ENCODE measurements at regions not wholly inside any gene's neighbourhood (a gene's known extent, or its start where the extent isn't known, plus 50 kb on each side); places are given as distances from the start of the nearest gene placed in this dataset.
"Not testable (repeated sequence)": the region's sequence is repeated elsewhere in the genome, so short reads cannot be mapped to it uniquely, and the experiment has no call there.

- DNase-seq (ENCODE audit: low spot score), result no peak
Observed at GRCh38 chr3:181330257-181330656, 340.7 kb upstream of the DNAJC19 start.

- no peak for DNase-seq (ENCODE audit: low spot score)
Observed at GRCh38 chr3:181329024-181329423, 339.5 kb upstream of the DNAJC19 start.

- no peak for DNase-seq (ENCODE audit: low spot score)
Observed at GRCh38 chr3:181328346-181328745, 338.8 kb upstream of the DNAJC19 start.

- DNase-seq (ENCODE audit: low spot score), result no peak
Observed at GRCh38 chr3:181327349-181327748, 337.8 kb upstream of the DNAJC19 start.

GRCh38 chr3:181326637-181327223 is 337.2 kb upstream of the DNAJC19 start:
- DNase-seq (ENCODE audit: low spot score), result no peak

DNA sequence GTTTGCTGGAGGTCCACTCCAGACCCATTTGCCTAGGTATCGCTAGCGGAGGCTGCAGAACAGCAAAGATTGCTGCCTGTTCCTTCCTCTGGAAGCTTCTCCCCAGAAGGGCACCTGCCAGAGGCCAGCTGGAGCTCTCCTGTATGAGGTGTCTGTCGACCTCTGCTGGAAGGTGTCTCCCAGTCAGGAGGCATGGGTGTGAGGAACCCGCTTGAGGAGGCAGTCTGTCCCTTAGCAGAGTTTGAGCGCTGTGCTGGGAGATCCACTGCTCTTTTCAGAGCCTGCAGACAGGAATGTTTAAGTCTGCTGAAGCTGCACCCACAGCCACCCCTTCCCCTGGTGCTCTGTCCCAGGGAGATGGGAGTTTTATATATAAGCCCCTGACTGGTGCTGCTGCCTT is 335.0 kb upstream of the DNAJC19 start:
- DNase-seq (ENCODE audit: low spot score), result not testable (repeated sequence)

DNA sequence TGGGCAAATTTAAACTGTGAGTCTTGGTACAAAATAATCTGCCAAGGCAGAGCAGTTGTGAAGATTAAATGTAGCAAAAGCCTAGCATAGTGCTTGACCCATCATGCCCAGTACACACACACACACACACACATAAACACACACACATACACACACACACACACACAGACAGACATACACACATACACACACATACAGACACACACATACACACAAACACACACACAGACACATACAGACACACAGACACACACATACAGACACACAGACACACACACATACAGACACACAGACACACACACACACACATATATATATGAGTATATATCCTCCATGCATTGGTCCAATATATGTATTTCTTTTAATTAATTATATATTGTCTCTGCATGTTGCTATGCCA is 328.8 kb upstream of the DNAJC19 start:
- no peak for DNase-seq (ENCODE audit: low spot score)

DNA sequence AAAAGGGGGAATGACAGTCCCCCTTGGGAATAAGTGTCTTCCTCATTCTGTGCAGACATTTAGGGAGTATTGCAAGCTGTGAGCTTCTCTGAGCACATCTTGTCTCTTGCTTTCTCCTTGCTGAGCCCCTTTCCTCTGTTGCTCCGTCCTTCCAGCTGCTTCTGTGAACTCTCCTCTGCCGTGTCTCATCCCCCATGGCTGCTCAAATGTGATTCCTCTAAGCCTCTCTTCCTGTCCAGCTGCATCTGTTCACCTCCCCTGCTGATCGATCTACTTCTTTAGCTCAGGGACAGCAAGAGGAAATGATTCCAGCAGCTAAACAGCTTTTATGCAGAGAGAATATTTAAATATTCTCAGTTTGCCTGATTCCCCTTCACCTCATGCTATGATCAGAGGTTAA is 328.0 kb upstream of the DNAJC19 start:
- no peak for DNase-seq (ENCODE audit: low spot score)

- no peak for DNase-seq (ENCODE audit: low spot score)
Observed at GRCh38 chr3:181316482-181316881, 326.9 kb upstream of the DNAJC19 start.

DNA sequence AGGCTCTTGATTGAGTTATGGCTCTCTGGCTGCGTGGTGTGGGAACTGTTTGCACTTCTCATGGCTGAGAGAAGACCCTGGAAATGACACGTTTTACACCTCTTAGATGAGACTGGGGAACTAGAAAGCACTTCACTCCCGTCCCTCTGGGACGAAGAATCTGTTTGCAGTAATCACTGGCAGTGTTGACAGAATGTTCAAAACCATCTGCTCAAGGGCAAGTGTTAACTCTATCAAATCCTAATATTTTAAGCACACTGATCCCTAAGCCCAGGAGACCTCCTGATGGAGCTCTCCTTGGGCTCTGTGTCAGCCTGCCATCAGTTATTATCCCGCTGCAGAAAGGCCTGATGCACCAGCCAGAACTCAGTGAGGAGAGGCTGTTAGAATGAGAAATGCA is 323.8 kb upstream of the DNAJC19 start:
- DNase-seq (ENCODE audit: low spot score), result no peak

GRCh38 chr3:181311186-181311585 is 321.6 kb upstream of the DNAJC19 start:
- no peak for DNase-seq (ENCODE audit: low spot score)

GRCh38 chr3:181302960-181303359 is 313.4 kb upstream of the DNAJC19 start:
- DNase-seq (ENCODE audit: low spot score), result no peak

DNA sequence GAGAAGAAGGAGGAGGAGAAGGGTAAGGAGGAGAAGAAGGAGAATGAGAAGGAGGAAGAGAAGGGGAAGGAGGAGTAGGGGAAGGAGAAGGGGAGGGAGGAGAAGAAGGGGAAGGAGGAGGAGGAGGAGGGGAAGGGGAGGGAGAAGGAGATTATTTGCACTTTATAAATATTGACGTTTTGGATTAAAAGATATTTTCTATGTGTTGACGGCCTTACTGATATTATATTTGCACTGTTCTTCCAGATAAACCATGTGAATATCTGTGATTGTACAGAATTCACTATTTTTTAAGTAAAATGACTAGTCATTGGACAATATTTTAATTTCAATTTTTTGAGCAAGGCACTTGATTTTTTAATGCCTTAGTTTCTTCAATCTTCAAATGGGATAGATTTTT is 310.5 kb upstream of the DNAJC19 start:
- no peak for DNase-seq (ENCODE audit: low spot score)

DNA sequence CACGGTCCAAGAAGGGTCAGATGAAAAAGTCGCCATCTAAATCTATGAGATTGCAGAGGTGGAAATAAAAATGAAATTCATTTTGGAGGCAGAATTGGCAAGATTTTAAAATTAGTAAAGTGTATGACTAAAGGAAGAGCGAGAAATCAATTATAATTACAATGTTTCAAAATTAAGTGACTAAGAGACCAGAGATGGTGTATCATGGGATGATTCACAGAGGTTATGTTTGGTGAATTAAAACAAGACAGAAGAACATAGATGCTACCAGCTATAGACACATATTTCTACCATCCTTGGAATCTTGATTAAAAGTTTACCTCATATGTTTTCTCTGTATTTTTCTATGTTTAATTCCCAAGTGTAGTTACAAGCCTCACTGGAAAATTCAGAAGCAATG is 308.9 kb upstream of the DNAJC19 start:
- DNase-seq (ENCODE audit: low spot score), result no peak

DNA sequence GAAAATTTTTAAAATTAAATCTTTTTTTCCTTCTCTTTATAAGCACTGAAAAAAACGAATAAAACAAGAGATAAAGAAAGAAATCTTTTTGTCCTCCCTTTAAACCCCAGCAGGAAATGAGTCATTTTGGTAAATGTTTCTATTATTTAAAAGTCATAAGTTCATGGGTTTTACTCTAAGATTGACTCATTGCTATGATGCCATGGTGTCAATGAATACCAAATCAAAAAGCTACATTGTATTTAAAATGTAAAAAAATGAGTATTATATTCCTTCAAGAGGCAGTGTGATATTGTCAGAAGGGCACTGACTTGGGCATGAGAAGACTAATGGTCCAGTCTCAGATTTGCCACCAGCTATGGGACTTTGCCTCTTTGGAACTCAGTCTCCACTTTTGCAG is 303.4 kb upstream of the DNAJC19 start:
- DNase-seq (ENCODE audit: low spot score), result no peak

DNA sequence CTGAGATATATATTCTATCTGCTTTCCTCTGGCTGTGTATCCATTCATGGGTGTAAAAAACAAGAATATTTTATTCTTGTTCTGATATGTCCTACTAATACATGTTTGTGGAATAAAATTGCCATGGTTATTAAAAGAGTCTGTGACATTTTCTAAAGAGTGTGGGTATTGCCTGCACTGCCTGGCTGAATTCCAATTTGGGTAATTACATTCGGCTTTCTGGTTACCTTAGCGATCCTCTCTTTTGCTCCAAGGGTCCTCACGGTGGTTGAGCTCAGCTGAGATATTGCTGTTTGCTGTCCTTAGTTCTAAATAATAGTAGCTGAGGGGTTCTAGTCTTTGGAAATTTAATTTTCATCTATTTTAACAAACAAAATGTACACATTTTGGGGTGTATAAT is 301.4 kb upstream of the DNAJC19 start:
- no peak for DNase-seq (ENCODE audit: low spot score)

DNA sequence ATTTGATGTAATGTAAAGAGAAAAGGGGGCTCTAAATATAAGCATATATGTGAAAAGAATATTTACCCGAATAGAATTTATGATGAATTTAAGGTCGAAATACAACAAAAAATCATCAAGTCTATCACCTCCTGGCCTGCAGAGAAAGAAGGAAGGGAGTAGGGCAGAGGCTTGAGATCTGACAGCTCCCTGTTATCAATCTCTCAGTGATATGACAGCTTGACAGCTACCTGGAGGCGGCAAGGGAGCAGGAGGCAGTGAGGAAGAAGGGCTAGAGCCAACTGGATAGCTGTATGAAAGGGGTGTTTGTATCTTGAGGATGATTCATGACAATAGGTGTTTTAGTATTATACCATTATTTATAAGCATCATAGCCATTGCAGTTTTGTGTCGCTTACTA is 299.8 kb upstream of the DNAJC19 start:
- no peak for DNase-seq (ENCODE audit: low spot score)

DNA sequence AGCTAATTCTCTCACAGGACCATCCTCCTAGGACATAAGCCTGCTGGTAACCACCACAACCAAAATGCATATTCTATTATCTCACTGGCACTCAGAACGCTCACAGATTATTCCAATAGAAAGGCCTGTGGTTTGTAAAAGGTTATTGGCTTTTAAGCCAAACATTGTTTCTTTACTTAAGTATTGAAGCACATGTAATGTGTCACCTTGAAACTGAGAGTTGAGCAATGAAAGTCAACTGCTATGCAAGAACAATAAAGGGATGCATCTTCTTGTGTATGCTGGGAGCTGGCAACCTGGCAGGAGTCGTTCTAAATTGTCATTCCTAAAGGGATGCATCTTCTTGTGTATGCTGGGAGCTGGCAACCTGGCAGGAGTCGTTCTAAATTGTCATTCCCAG is 298.6 kb upstream of the DNAJC19 start:
- DNase-seq (ENCODE audit: low spot score), result no peak

DNA sequence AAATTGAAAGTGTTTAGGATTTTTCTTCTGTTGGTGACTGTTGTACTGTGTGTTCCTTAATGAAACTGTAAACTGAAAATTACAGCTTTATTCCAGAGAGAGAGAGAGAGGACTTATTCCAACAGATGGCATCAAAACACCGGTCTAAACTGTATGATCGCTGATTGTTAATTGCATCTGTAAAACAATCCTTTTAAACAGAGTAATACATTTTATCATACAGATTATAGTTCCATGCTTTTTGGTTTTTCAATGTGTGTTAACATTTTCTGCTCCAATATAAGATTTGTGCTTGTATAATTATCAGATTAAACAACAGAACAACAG is 289.7 kb upstream of the DNAJC19 start:
- no peak for DNase-seq (ENCODE audit: low spot score)

DNA sequence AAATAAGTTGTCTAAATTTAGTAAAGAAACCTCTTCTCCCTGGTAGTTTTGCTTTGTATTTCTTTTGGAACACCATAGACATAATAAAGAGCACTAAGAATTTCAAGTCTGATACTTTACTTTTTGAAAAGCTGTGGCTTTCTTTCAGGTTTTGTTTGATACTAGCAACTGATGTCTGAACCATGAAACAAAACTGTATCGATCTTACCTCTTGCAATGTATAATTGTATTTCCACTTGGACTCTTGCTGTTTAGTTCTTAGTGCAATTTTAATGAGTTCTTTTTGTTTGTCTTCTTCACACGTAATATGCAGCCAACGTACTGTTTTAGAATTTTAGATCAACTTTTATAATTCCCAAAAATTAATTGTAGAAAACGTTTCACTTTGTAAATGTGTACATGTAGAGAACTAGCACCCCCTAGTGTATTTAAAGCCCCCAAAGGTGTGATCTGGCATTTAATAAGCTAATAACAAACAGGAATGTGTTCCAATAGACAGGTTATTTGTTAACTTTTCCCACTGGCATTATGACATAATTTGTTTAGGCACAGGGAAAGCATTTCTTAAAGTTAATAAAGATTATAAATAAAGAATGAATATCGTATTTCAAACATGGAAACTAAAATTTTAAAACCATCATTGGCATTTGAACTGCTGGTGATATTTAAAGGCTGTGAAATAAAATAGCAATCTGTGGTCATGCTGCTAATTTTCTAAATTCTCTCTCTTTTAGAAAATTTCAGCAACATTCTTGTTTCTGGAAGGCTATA is 289.1 kb upstream of the DNAJC19 start:
- DNase-seq (ENCODE audit: low spot score), result no peak

DNA sequence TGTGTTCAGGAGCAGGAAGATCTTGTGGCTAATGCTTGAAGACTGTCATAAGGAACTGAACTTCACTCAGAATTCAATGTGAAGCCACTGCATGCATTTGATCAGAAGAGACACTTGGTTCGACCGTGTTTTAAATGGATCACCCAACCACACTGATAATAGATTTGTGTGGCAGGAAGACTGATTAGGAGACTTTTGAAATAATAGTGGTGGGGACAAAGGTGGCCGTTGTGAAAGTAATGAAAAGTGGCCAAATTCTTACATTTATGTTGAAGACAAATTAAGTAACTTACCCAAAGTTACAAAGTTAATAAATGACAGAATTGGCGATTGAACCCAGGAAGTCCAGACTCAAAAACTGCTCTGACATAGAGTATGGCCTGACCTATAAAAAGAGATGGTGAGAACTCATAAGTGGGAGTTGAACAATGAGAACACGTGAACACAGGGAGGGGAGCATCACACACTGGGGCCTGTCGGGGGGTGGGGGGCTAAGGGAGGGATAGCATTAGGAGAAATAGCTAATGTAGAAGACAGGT is 286.9 kb upstream of the DNAJC19 start:
- no peak for DNase-seq (ENCODE audit: low spot score)

GRCh38 chr3:181274025-181274424 is 284.5 kb upstream of the DNAJC19 start:
- DNase-seq (ENCODE audit: low spot score), result no peak

- no peak for DNase-seq (ENCODE audit: low spot score)
Observed at GRCh38 chr3:181267312-181267711, 277.8 kb upstream of the DNAJC19 start.

- no peak for DNase-seq (ENCODE audit: low spot score)
Observed at GRCh38 chr3:181265750-181266333, 276.3 kb upstream of the DNAJC19 start.

All from left forelimb (tissue), 1 donor.